GM04503 (cell line): ENCODE measurements at regions not wholly inside any gene's neighbourhood (a gene's known extent, or its start where the extent isn't known, plus 50 kb on each side); places are given as distances from the start of the nearest gene placed in this dataset.

Source experiments
- DNase-seq: peaks from one replicate; pipeline ENCODE4 v3.0.0-alpha.2; 2012; ENCODE audit warnings: low read depth

DNA sequence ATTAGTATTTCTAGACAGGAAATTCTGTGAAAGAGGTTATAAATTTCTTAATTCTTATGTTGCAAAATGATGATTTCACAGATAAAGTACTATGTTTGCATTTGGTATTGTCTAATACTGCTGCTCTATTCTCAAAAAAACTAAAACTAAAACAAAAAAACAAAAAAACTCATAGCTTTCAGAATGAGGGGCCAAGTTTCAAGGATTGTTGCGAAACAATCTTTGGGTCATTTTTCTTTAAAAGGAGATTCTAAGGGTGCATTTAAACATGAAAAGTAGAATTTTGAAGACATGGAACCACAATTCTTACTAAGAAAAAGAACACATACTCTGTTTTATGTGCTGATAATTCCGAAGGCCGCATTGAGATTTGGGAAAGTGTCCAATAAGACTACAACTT is 645.1 kb downstream of the ADGRL2 start:
- no peak for DNase-seq

DNA sequence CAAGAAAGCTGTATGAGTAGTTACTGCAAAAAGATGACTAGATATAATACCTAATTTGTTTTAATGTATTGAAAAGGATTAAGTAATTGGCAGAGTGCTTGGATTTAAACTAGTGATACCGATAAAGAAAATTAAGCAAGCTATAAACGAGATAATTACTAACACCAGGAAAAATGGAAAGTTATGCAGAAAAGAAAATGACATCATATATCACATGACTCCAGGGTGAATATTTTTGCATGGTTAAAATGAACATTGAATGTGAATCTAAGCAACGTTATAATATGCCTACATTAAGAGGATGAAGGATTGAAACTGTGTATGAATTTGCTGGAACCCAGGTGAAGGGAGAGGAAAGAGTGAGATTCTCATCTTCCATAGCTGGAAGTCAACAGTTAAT is 644.4 kb downstream of the ADGRL2 start:
- DNase-seq = no peak

DNA sequence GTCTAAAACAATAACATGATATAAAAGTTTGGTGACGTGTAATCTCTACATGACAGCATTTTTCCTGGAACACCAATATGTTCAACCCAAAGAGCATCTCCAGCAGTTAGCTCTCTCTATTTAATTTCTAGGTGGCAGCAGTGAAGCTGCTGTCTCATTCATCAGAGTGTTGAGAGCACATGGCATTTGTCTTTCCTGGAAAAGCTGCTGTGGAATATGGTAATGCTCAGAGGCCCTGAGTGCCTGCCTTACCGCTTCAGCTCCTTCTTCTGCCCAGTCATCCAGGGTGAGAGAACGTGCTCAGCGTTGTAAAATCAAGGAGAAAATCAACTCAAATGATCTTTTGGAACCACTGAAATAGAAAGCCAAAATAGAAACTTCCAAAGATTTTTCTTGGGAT is 640.7 kb downstream of the ADGRL2 start:
- DNase-seq = no peak

DNA sequence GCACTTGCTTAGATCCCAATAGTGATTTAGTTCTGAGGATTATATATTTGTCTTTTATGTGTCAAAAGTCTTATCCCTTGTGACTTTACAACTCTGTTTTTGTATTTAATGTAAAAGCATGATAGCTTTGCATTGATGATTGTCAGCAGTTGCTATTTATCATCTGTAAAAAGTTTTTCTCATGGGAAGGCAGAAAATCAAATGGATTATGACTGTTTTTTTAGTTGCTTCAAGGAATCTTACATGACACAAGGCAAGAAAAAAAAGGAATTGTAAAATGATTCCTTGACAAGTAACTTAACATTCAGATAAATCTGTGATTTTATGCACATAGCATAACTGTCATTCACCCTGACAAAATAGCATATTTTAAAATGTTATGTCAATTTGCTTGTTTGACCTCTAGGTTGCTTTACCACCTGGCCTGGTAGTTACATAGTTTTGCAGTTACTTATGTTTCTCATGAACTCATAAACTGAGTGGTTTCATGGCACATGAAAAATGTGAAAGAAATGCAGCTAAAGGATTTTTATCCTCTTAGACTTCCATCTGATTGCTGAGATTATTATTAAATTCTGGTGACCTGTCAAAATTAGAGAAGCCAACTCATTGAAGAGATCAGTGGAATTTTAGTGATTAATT is 622.6 kb downstream of the ADGRL2 start:
- no peak for DNase-seq

DNA sequence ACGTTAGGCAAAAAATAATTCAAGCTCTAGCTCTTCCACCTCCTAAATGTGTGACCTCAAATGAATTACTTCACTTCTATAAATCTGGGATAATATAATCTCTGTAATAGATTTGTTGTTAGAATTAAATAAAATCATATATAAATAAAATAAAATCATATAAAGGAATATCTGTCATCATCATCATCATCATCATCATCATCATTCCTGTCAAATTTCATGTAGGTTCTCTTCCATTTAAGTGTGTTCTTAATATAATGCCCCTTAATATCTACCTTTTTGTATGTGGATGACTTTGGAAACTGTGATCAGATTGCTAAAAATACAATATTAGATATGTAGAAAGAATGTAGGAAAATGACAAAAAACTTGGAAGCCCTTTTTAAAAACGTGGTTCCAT is 621.0 kb downstream of the ADGRL2 start:
- no peak for DNase-seq

DNA sequence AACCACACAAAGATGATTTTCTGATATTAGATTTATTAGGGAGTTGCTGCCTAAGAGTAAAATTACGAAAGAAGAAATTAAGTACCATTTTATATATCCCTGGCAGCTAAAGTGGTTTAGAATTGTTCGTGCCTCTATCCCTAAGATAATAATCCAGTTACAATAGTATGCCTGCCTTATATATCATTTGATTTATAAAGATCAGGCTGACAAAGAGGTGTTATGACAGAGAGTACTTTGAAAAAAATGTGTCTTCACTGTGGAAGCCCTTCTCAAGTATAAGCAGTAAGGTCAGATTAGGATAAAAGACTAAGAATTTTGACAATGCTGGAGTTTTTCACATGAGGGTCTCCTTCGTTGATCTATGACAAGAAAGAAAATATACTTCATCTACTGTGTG is 619.9 kb downstream of the ADGRL2 start:
- DNase-seq = no peak

DNA sequence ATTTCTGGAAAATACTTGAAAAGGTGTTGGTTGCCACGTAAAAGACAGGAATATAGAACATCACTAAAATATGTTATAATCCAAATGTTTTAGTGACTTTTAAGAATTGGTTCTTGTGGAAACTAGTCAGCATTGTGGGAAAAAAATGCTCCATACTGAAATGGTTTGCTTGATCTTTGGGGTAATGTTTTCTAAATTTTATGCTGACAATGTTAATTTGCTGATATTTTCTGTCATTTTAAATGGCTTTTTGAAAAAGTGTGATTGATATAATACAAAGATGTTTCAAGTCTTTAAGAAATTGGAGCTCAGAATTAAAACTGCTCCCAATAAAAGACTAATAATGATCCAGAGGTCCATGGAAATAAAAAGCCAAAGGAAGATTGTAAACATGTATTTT is 610.9 kb downstream of the ADGRL2 start:
- no peak for DNase-seq

DNA sequence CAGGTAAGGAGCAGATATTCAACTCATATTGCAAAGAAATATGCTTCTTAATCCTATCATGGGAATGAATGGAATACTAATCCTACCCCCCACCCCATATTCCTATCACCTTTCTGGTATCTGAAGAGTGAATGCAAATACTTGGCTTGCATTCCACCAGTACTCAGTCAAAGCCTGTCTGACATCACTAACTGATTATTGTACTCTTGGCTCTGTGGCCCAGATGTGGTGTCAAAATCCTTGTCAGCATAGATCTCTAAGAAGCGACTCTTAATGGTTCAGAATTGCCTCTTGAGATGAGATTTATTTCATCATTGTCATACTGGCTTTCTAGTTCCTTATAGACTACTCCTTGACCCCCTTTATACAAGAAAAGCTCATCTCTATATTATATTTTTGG is 604.6 kb downstream of the ADGRL2 start:
- no peak for DNase-seq

DNA sequence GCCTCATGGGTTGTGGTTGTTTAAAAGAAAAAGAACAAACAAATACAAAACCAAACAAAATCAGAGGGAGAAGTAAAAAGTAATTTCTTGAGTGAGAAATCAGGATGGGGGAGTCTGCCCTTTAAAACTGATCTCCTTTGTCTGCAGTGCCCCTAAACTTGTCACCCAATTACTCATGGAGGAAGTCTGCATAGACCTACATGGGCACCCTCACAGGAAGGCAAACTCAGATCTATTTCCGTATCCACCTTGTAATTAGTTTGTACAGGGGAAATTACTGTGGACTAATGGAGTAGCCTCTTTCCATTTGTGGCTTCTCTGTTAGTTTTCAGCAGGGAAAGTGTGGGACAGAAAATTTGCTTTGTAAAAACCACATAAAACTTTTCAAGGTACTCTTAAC is 600.4 kb downstream of the ADGRL2 start:
- DNase-seq = no peak

DNA sequence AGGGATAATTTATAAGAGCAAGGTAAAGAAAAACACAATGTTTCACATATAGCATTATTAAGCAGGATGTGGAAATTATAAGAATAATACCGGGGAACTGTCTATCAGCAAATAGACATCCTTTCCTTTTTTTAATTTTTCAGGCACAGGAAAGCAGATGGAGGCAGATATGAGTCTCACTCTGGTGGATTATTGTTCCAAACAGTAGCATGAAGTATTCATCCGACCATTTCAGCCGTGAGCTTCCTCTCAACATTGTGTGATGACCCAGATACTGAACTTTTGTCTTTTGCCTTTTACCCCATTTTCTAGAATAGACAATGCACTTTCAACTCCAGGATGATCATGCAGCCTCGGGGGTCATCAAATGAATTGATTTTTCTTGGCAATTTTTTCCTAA is 599.8 kb downstream of the ADGRL2 start:
- DNase-seq = no peak

DNA sequence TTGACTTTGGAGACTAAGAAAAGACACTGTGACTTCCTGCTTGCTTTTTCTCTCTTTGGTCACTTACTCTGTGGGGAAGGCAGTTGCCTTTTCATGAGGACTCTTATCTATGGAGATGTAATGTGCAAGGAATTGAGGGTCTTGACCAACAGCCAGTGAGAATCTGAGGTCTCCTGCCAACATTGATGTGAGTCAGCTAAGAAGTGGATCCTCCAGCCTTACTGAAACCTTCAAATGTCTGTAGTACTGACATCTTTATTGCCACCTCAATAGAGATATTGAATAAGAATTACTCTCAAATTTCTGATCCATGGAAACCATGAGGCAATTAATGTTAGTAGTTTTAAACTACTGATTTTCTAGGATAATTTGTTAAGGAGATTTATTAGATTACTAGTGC is 598.4 kb downstream of the ADGRL2 start:
- no peak for DNase-seq

DNA sequence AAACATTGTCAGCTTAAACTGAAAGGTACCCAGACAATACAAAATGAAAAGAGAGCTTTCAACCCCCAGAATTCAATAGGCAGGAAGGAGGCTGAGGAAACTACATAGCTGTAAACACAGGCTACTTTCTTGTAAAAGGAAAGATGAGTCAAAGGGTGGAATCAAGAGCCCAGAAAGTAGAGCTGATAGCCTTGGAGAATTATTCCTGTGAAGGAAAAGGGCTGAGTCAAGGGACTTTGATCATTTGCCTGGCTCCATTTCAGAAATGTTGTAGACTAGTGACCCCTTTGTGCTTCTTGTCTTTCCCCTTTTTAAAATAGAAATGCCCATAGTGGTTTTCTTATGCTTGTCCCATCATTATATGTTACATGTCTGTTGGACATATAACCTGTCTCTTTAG is 597.6 kb downstream of the ADGRL2 start:
- DNase-seq = no peak

DNA sequence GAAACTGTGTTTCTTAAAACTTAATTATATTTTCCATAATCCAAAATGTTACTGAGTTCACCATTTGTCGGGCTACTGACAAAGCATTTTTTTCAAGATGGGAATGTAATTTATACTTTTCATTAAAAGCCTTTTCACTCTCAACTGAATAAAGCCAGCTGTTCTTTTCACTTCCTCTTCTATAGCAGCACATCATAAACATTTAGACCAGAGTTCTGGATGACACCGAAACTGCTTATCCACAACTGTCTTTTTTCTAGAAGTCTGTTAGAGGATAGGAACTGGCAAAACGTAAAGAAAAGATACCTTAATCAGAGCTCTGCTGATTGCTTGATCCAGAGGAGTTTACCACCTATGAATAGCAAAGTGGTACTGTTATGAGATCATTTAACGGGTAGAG is 594.7 kb downstream of the ADGRL2 start:
- DNase-seq = no peak

DNA sequence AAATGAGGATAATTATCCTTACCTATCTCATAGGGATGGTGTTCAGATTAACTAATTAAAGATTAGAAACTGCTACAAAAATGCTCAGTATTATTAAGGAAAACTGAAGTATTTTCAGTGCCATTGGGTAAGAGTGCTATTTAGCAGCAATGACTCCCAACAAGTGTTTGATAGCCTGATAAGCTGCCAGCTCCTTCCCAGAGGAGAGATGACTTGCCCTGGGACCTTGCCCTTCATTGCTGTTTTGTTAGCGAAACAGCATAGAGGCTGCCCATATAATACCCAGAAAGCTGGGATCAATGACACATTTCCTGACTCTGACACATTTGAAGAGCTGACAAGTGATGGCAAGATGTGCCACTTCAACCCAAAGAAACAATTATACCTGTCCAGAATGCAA is 592.2 kb downstream of the ADGRL2 start:
- DNase-seq = no peak

DNA sequence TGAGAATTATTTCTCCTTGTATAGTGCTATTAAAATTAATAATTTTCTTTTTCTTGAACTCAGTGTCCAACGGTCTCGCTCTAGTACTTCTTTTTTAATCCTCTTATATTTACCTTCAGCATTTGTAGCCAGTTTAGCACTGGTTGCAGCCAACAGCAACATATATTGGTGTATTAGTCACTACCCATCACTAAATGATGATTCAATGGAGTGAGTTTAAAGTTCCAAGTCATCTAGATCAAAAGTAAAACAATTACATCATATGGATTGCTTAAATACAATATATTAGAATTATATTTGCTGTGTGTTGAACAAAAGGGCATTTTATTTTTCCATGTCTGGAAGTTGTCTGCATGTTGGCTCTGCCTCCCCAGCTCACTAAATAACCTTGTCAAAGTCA is 591.8 kb downstream of the ADGRL2 start:
- no peak for DNase-seq

DNA sequence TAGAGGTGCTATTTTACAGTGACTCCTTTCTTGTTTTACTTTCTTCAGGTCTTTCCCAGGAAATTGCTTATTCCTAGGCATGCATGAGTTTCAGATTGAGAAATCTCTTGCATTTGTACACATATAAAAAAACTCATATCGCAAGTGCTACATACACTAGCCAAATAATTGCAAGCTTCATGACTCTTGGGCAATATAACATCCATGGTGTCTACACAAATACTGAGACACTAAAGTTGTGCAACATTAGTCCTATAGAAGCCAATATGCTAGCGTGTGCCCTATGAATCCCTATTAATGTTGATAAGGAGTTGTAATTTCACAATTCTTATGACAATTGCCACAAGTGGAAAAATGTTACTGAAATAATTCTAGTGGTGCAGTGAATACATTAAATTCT is 591.0 kb downstream of the ADGRL2 start:
- no peak for DNase-seq

DNA sequence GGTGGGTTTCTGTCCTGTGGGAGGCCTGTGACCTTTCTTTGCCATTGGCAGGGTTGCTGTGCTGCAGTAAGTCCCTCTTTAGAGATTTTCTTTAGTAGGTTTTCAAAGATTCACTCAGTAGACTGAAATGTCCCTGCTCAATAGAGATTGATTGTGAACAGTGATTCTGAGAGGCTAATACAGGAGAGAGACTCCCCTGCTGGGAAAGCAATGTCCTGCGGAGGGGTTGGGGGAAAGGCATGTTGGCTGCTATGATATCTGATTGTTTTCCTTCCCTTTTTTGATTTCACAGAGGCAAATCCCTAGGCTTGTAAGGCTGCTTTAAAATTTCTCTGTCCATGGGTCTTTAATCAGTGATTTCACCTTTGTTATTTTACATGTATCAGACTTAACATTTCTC is 589.9 kb downstream of the ADGRL2 start:
- no peak for DNase-seq

DNA sequence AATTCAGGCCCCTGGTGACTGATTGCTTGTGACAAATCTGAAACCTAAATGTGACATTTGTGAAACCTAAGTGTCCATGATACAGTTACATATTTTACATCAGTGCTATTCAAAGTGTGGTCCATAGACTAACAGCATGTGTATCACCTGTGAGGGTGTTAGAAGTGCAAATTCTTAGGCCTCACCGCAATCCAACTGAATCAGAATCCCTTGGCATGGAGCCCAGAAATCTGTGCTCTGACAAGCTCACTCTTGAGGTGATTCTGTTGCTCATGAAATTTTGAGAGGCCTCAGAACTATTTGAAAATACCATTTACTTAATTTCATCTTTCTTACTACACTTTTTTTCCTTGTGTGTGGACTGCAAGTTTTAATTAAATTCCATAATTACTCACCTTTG is 587.9 kb downstream of the ADGRL2 start:
- DNase-seq = no peak

DNA sequence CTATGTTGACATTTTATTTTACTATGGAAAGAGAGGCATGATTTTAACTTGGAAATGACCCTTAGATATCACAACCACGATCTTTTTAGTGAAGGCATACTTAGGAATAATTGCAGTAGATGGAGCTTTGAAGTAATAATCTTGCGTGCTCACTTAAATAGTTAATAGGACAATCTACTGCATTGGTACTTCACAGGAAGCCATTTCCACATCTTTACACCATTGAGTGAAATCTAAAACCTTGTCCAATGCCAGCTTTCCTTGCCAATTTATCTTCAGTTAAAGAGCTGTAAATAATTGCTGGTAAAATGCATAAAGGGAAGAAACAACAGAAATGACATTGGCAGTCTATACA is 586.3 kb downstream of the ADGRL2 start:
- DNase-seq = no peak

DNA sequence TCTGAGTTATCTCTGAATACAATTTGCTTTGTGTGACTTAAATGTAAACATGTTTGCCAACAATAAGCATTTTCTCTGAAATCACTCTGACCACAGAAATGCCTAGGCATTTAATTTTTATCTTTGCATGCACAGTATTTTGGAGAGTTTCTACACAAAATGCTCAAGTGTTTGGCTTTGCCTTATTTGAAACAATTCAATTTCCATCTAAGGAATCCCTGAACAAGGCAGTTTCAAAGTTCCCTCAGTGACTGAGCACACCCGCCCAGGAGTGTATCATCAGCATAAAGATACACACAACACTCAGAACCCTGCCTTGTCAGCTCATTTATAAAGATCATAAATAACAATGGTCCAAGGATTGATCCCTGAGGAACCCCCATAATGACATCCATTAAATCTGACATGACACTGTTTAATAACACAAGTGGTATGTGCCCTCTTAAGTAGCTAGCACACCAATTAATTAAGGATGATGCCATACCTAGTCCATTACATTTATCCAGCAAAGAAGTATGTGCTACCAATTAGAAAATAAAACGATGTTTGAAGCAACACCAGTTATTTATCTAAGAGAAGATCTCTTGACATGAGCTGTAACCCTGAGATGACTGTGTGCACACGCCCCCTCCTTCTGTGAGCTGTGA is 585.8 kb downstream of the ADGRL2 start:
- DNase-seq = no peak

DNA sequence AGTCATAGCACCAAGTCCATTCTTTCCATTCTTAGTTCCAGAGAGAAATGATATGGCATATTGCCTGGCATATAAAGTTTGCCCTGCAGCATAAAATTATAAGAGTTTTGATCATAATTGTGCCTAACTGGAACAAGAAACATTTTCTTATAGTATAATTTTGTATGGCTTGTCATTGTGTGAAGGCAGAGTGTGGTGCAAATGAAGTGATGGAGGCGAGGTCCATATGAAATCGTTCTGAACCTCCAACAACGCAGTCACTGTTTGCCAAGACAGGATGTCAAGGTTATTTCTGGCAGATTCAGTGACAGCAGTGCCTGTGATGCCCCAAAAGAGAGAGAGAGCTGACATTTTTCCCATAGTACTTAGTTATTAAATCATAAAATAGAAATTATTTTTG is 584.0 kb downstream of the ADGRL2 start:
- no peak for DNase-seq

DNA sequence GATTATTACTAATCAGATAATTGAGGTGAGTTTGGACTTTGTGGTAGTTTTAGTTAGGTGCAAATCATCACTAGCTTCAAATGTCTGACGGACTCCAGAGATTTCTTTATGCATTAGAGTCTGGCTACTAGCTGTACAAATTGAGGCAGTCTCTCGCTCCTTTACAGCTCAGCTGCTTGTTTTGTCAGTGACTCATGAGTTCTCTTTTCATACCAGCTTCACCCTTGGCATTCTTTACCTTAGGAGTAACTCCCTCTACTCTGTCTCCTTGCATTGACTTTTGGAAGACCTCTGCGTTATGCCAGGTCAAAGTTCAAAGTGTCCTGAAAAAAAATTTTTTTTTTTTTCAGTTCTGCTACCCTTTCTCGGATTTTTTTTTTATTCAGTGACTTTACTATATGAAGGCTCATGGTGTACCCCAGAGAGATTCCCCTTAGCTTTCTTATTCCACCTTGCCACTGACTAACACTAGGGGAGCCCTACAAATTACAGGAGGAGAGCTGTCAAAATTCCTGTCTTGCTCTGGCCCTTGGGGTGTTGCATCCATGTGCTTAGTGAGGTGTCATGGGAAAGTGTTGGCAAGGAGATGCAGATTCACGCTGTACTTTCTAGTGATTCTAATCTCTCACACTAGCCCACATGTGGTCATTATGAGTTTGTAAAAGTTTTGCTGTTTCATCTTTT is 576.6 kb downstream of the ADGRL2 start:
- no peak for DNase-seq

DNA sequence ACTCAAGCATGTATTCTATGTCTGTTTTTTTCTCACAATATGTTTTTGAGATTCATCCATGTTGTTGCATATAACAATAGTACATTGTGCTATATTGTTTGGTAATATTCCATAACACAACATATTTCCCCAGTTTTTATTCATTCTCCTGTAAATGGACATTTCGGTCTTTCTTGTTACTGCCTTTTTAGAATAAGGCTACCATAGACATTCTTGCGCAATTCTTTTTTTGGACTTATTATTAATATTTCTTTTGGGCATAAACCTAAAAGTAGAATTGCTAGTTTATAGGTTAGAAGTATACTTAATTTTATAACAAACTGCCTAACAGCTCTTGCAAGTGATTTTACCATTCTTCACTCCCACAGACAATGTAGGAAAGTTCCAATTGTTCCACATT is 573.0 kb downstream of the ADGRL2 start:
- no peak for DNase-seq
